ENCODE measurements at regions not wholly inside any gene's neighbourhood (a gene's known extent, or its start where the extent isn't known, plus 50 kb on each side); places are given as distances from the start of the nearest gene placed in this dataset.

- no peak overlapping the region for H3K4me3 ChIP-seq (ENCODE audit: low read depth, low read length)
- no peak for DNase-seq (ENCODE audit: low read depth)
- TF ChIP-seq, protein P1, sequence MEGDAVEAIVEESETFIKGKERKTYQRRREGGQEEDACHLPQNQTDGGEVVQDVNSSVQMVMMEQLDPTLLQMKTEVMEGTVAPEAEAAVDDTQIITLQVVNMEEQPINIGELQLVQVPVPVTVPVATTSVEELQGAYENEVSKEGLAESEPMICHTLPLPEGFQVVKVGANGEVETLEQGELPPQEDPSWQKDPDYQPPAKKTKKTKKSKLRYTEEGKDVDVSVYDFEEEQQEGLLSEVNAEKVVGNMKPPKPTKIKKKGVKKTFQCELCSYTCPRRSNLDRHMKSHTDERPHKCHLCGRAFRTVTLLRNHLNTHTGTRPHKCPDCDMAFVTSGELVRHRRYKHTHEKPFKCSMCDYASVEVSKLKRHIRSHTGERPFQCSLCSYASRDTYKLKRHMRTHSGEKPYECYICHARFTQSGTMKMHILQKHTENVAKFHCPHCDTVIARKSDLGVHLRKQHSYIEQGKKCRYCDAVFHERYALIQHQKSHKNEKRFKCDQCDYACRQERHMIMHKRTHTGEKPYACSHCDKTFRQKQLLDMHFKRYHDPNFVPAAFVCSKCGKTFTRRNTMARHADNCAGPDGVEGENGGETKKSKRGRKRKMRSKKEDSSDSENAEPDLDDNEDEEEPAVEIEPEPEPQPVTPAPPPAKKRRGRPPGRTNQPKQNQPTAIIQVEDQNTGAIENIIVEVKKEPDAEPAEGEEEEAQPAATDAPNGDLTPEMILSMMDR (IDR thresholded peaks at IDR 0.05; ENCODE audit: control insufficient read depth, extremely low read depth, insufficient read depth), result no peak
Observed at GRCh38 chr1:222093518-222093917, 351.6 kb upstream of the DUSP10 start.

DNA sequence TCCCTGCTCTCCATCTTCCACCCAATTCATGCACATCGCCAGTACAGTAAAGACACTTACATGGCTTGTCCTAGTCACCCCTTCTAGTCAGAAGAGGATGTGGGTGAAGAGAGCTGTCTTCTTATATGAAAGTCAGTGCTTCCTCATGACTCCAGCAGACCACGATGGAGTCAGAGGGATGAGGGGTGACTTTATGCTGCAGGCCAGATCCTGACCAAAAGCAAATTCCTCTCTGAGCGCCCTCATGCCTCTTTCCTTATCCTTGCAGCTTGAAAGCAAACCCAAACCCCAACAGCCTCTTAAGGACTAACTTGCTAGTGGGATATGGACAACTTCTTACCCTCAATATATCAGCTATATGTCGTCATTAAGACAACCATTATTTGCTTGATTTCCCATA, 348.2 kb upstream of the DUSP10 start:
- H3K4me3 ChIP-seq (ENCODE audit: low read depth, low read length), result no peak overlapping the region
- no peak for DNase-seq (ENCODE audit: low read depth)
- TF ChIP-seq, protein P1 (IDR thresholded peaks at IDR 0.05; ENCODE audit: control insufficient read depth, extremely low read depth, insufficient read depth), result no peak

DNA sequence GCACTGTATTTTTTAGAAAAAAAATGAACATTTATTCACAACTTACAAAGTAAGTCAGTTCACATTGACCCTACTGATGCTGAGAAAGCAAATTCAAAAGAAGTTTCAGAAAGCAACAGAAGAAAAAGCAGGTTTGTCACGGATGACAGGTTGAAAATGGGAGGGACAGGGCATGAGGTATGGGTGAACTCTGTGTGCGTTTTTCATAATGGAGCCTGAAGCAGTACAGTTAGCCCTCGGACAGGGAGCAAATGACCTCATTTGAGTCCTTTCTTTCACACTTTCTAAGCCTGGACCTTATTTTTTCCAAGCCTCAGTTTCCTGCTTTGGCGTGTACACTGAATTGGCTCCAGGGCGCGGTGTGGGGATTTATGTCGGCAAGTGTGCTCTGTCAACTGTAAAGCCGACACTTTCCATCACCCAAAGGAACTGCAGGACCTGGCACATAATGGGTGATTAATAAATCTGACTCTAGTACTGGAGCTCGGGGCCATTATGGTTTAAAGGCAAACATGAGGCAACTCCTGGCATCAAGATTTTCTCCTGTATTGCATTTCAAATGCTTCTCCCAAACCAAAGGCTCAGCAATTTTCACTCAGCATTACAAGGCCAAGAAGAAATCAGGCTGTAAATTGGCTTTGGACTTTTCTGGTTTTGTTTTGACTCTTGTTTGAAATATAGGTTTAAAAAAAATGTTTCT, 345.5 kb upstream of the DUSP10 start:
- DNase-seq (ENCODE audit: low read depth), result no peak
- TF ChIP-seq, protein P1 (IDR thresholded peaks at IDR 0.05; ENCODE audit: control insufficient read depth, extremely low read depth, insufficient read depth), result no peak
- H3K4me3 ChIP-seq (ENCODE audit: low read depth, low read length), result no peak overlapping the region

- TF ChIP-seq, protein P1 (IDR thresholded peaks at IDR 0.05; ENCODE audit: control insufficient read depth, extremely low read depth, insufficient read depth), result no peak
- H3K4me3 ChIP-seq (ENCODE audit: low read depth, low read length), result no peak overlapping the region
- no peak for DNase-seq (ENCODE audit: low read depth)
Observed at GRCh38 chr1:222084996-222085395, 343.1 kb upstream of the DUSP10 start.

DNA sequence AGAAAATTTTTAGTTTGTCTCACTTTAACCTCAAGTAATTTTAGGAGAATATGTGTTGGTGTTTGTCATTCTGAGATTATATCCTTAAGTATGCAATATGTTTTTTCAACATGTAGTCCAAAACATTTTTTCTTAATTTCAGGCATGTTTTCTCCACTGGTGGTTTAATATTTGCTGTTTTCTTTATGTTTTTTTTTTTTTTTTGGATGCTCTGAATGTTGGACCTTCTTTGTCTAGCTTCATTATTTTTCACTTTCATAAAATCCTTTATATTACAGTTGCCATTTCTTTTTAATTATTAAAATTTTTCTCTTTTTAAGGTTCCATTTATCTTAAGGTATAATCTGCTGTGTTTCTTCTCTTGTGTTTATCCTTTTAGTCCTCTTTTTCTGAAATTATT, 342.2 kb upstream of the DUSP10 start:
- DNase-seq (ENCODE audit: low read depth), result no peak
- TF ChIP-seq, protein P1 (IDR thresholded peaks at IDR 0.05; ENCODE audit: control insufficient read depth, extremely low read depth, insufficient read depth), result no peak
- H3K4me3 ChIP-seq (ENCODE audit: low read depth, low read length), result no peak overlapping the region

- TF ChIP-seq, protein P1 (IDR thresholded peaks at IDR 0.05; ENCODE audit: control insufficient read depth, extremely low read depth, insufficient read depth), result no peak
- H3K4me3 ChIP-seq (ENCODE audit: low read depth, low read length), result no peak overlapping the region
- DNase-seq (ENCODE audit: low read depth), result no peak
Observed at GRCh38 chr1:222081859-222082258, 340.0 kb upstream of the DUSP10 start.

DNA sequence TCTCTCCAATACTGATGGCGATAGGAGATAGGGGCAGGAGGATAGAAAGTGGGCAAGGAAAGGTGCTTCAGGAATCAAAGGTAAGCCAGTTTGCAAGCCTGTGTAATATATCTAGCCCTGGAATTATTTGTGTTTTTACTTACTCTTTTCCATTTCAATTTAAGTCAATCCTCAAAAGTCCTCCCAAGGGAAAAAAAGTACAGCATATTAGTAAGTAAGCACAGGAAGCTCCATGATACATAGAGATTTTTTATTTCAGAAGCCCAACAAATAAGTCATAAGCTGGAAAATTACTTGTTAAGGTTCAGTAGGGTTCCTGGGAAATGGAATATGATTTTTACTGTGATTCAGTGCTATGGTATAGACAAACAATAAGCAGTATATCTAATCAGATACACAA, 337.7 kb upstream of the DUSP10 start:
- no peak for DNase-seq (ENCODE audit: low read depth)
- TF ChIP-seq, protein P1 (IDR thresholded peaks at IDR 0.05; ENCODE audit: control insufficient read depth, extremely low read depth, insufficient read depth), result no peak
- H3K4me3 ChIP-seq (ENCODE audit: low read depth, low read length), result no peak overlapping the region
